Osteoblast (primary cell): ENCODE measurements at regions not wholly inside any gene's neighbourhood (a gene's known extent, or its start where the extent isn't known, plus 50 kb on each side); places are given as distances from the start of the nearest gene placed in this dataset.

Source experiments
- DNase-seq: peaks from one replicate; pipeline ENCODE4 v3.0.0; 2011; ENCODE audit warnings: low spot score, mixed read lengths; ENCODE audit not compliant: insufficient read length; ENCODE audit errors: missing footprints
- H2AFZ ChIP-seq: 2 replicates; pipeline ENCODE4 v1.6.0; 2011; ENCODE audit warnings: mild to moderate bottlenecking, low read length
- H3K27ac ChIP-seq: 2 replicates; pipeline ENCODE4 v1.5.1; 2011; ENCODE audit warnings: mild to moderate bottlenecking, low read depth, low read length, moderate library complexity
- H3K27me3 ChIP-seq: 2 replicates; pipeline ENCODE4 v1.6.0; 2012; ENCODE audit warnings: mild to moderate bottlenecking, control low read depth, inconsistent platforms, low read length, moderate library complexity; ENCODE audit not compliant: insufficient read depth
- H3K36me3 ChIP-seq: 2 replicates; pipeline ENCODE4 v1.5.1; 2011; ENCODE audit warnings: mild to moderate bottlenecking, low read length, control low read depth, moderate library complexity; ENCODE audit not compliant: insufficient read depth
- H3K4me1 ChIP-seq: 2 replicates; pipeline ENCODE4 v1.5.1; 2011; ENCODE audit warnings: mild to moderate bottlenecking, low read length, control low read depth, moderate library complexity; ENCODE audit not compliant: insufficient read depth
- H3K4me2 ChIP-seq: 2 replicates; pipeline ENCODE4 v1.6.0; 2011; ENCODE audit warnings: mild to moderate bottlenecking, low read length; ENCODE audit not compliant: insufficient read depth
- H3K4me3 ChIP-seq: fragments of 200-600 bp; sonication (generic); 3 replicates; pipeline ENCODE4 v1.5.1; 2012; ENCODE audit warnings: mild to moderate bottlenecking, low read length, inconsistent platforms; ENCODE audit not compliant: insufficient read depth
- H3K79me2 ChIP-seq: 2 replicates; pipeline ENCODE4 v1.6.0; 2012; ENCODE audit warnings: mild to moderate bottlenecking, low read length, control low read depth, inconsistent platforms; ENCODE audit not compliant: insufficient read depth
- H3K9me3 ChIP-seq: 2 replicates; pipeline ENCODE4 v1.5.1; 2011; ENCODE audit warnings: low read depth, low read length, control low read depth
- H4K20me1 ChIP-seq: 2 replicates; pipeline ENCODE4 v1.6.0; 2012; ENCODE audit warnings: mild to moderate bottlenecking, low read length, control low read depth; ENCODE audit not compliant: insufficient read depth
- CTCF ChIP-seq: IDR thresholded peaks from 2 replicates; pipeline ENCODE4 v1.5.1; 2011; ENCODE audit warnings: mild to moderate bottlenecking, low read depth, low read length, moderate library complexity; ENCODE audit errors: extremely low read depth

GRCh38 chr6:94769197-94769596 is 808.1 kb upstream of the MANEA start:
- TF ChIP-seq CTCF: no peak
- no peaks in the 10 kb centered on the region for H3K79me2 ChIP-seq
- no peaks in the 10 kb centered on the region for H4K20me1 ChIP-seq
- H3K4me1 ChIP-seq: no peaks in the 10 kb centered on the region
- no peaks in the 10 kb centered on the region for H3K36me3 ChIP-seq
- H3K27me3 ChIP-seq: no peaks in the 10 kb centered on the region
- H3K9me3 ChIP-seq: no peaks in the 10 kb centered on the region
- no peak overlapping the region for H3K27ac ChIP-seq
- H3K4me2 ChIP-seq: no peak overlapping the region
- no peak for DNase-seq
- H2AFZ ChIP-seq: no peak overlapping the region
- no peak overlapping the region for H3K4me3 ChIP-seq

- H3K4me2 ChIP-seq: no peak overlapping the region
- no peak for DNase-seq
- no peaks in the 10 kb centered on the region for H3K9me3 ChIP-seq
- H3K27ac ChIP-seq: no peak overlapping the region
- no peaks in the 10 kb centered on the region for H3K36me3 ChIP-seq
- no peak for TF ChIP-seq CTCF
- no peak overlapping the region for H2AFZ ChIP-seq
- H3K4me3 ChIP-seq: no peak overlapping the region
- H3K27me3 ChIP-seq: no peaks in the 10 kb centered on the region
- H4K20me1 ChIP-seq: no peaks in the 10 kb centered on the region
- H3K4me1 ChIP-seq: no peaks in the 10 kb centered on the region
- no peaks in the 10 kb centered on the region for H3K79me2 ChIP-seq
Measured at GRCh38 chr6:94751641-94752329, 825.5 kb upstream of the MANEA start.

- no peaks in the 10 kb centered on the region for H4K20me1 ChIP-seq
- no peak overlapping the region for H3K27ac ChIP-seq
- H3K79me2 ChIP-seq: no peaks in the 10 kb centered on the region
- H2AFZ ChIP-seq: no peak overlapping the region
- TF ChIP-seq CTCF: no peak
- H3K4me3 ChIP-seq: no peak overlapping the region
- H3K4me1 ChIP-seq: no peaks in the 10 kb centered on the region
- H3K9me3 ChIP-seq: no peaks in the 10 kb centered on the region
- H3K27me3 ChIP-seq: no peaks in the 10 kb centered on the region
- H3K36me3 ChIP-seq: no peaks in the 10 kb centered on the region
- no peak overlapping the region for H3K4me2 ChIP-seq
- DNase-seq: no peak
Measured at GRCh38 chr6:94736236-94736635, 841.1 kb upstream of the MANEA start.

- Histone ChIP-seq H3K27me3 (no peaks in the 10 kb centered on the region), H3K4me2 (no peak overlapping the region), H3K4me1 (no peaks in the 10 kb centered on the region), H3K36me3 (no peaks in the 10 kb centered on the region), H4K20me1 (no peaks in the 10 kb centered on the region), H3K27ac (no peak overlapping the region), H3K79me2 (no peaks in the 10 kb centered on the region), H3K4me3 (no peak overlapping the region), H3K9me3 (no peaks in the 10 kb centered on the region), H2AFZ (no peak overlapping the region)
- no peak for TF ChIP-seq CTCF
- DNase-seq: no peak
Measured at GRCh38 chr6:94735270-94735669, 842.1 kb upstream of the MANEA start.
